Activated CD8-positive, alpha-beta memory T cell treated with anti-CD3 and anti-CD28 coated beads, Interleukin-2, amount 50 U/mL, for 24 hours (primary cell): ENCODE measurements at regions not wholly inside any gene's neighbourhood (a gene's known extent, or its start where the extent isn't known, plus 50 kb on each side); places are given as distances from the start of the nearest gene placed in this dataset.
A peak's percentile ranks its signal among the peaks of the same experiment; 100 is the strongest.
"Not testable (repeated sequence)": the region's sequence is repeated elsewhere in the genome, so short reads cannot be mapped to it uniquely, and the experiment has no call there.

Experiments used
- DNase-seq: peaks from one replicate; pipeline ENCODE4 v3.0.0-alpha.2; 2020; ENCODE audit errors: extremely low read depth

DNA sequence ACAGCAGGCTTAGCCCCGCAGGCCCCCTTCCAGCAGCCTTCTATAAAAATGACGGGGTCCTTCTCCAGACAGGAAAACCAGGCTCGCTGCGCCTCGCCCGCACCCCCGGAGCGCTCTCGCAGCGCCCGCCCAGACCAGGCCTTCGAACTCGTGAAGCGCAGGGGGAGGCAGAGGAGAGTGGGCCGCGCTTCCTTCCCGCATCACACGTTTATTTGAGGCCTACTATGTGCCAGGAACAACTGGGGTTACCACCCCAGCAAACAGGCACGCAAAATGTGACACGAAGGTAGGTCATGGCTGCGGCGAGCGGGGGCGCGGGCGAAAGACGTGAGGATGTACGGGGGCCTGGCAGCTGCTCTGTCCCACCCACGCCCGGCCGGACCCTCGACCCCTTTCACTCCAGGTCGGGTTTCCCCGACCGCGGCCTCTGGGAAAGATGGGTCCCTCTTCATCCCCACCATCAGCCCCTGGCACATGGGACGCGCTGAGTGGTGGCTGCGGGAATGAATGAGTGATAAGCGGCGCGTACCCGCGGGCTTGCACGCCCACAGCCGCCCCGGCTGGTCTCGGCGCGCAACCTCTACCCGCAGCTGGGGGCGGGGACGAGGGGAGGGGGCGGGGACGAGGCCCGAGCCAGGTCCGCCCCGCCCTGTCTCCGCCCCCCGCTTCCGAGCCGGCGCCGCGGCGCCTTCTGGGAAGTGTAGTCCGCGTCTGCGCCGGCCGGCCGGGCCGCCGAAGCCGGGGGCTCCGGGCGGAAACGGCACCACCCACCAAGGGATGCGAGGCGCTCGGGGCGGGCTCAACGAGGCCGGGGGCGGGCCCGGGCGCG, 59.1 kb downstream of the ZNF467 start:
- peak; percentile 75 for DNase-seq

DNA sequence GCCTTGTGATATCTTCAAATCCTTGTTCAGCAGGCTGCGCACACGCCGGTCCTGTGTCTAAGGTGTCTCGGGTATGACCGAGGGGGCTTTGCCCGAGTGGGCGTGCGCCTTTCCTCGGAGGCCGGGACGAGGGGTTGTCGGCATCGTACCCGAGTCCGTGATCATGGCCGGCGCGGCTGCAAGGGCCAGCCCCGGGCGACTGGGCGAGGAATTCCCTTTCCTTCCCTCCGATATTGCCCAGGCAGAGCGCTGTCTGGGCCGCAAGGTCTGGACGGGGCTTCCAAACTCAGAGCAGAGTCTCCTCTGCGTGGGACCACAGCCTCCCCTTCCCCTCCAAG, 59.7 kb downstream of the ZNF467 start:
- DNase-seq, result no peak

DNA sequence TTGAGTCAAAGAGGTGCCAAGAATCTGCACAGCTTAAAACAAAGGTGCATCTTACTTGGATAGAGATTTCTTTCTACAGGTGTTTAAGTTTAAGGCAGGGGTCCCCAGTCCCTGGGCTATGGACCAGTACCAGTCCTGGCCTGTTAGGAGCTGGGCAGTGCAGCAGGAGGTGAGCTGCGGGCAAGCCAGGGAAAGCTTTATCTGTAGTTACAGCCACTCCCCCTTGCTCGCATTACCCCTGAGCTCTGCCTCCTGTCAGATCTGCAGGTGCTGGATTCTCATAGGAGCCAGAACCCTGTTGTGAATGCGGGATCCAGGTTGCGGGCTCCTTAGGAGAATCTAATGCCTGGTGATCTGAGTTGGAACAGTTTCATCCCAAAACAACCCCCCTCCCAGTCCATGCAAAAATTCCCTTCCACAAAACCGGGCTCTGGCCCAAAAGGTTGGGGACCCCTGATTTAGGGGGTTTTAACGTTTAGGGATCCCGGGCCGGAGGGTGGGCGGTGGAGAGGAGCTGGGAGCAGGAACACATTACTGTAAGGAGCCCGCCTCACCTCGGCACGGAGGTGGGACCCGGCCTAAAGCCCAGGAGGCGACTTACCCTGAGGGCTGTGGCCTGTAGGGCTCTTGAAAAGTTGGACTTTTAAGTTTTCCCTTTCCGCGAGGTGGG, 60.2 kb downstream of the ZNF467 start:
- no peak for DNase-seq

DNA sequence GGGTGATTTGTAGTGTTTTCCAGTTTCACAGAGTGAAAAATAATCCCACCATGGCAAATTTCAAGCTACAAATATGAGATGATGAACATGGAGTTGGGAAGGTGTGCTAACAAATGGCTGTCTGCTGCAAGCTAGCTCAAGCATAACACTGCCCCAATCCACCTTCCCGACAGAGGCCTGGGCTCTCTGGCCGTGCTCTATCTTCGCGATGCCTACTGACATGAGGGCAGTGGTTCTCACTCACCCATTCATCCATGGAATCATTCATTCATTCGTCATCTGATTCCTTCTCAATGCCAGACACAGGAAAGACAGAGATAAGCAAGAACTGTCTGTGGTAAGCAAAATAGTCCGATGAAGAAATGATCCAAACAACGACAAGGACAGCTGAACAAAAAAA, 65.4 kb downstream of the ZNF467 start:
- DNase-seq, result no peak

DNA sequence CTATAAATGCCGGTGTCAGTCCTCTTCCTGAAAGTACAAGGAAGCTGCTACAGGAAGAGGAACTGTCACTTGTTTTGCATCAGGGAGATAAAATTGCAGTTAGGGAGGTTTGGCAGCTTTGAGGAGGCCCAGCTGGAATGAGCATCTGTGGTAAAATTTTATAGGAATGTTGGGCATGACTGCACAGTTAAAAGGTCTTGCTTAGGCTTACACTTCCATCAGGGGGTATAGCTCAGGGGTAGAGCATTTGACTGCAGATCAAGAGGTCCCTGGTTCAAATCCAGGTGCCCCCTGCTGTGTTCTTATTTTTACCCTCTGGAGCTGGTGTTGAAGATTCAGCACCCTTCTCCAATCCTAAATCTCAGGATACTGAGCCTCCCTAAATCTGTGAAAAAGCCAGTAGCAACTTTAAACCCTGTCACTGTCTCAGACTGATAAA, 65.9 kb downstream of the ZNF467 start:
- no peak for DNase-seq

DNA sequence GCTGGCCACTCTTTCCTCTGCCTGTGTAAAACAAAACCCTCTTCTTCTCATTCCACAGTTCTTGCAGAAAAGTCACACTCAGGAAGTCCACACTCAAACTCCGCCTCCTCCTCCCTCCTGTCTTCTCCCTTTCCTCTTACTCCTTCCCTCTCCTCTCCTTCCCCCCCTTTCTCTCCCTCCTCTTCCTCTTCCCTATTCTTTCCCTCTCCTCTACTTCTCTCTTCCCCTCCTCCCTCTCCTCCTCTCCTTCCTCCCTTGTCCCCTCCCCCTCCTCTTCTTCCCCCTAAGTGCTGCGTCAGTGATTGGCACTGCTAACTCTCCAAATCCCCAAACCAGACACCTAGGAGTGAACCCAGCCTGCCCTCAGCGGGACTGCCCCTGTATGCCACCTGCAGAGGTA, 67.0 kb downstream of the ZNF467 start:
- DNase-seq, result no peak

DNA sequence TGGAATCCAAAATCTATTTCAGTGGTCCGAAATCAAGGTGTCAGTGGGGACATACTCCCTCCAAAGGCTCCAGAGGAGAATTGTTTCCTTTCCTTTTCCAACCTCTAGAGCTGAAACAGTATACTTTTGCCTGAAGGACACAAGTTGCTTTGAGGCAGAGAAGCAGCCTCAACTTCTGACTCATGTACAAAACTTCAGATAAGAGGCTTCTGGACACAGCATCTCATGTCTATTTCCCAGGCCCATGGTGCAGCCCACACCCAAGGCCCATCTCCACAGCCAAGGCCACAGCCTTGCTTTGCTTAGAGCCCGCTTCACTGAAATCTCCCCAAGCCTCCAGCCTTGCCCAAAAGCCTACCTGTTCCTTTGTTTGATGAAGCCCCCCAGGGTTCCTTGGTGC, 68.9 kb downstream of the ZNF467 start:
- no peak for DNase-seq

DNA sequence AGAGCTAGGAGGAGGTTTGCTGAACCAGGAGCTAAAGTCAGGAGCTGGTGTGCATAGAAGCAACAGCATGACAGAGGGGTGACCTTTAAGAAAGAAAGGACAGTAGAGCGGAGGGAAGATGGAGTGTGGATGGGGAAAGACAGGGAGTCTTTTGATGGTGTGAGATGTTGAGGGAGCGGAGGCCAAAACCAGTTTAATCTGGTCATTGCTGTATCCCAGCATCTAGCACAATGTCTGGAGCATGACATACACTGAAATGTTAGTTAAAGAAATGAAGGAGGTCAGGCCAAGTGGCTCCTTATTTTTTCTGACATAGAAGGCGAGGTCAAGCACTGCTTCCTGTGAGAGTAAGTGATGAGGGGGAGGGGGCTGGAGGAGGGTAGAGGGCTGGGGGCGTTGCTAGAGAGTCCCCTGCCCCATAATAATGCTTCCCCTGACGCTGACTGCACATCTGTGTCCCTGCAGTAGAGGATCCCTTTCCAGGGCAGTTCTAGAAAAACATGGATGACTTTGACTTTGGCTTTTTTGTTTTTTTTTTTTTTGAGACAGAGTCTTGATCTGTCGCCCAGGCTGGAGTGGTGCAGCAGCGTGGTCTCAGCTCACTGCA, 70.2 kb downstream of the ZNF467 start:
- no peak for DNase-seq

DNA sequence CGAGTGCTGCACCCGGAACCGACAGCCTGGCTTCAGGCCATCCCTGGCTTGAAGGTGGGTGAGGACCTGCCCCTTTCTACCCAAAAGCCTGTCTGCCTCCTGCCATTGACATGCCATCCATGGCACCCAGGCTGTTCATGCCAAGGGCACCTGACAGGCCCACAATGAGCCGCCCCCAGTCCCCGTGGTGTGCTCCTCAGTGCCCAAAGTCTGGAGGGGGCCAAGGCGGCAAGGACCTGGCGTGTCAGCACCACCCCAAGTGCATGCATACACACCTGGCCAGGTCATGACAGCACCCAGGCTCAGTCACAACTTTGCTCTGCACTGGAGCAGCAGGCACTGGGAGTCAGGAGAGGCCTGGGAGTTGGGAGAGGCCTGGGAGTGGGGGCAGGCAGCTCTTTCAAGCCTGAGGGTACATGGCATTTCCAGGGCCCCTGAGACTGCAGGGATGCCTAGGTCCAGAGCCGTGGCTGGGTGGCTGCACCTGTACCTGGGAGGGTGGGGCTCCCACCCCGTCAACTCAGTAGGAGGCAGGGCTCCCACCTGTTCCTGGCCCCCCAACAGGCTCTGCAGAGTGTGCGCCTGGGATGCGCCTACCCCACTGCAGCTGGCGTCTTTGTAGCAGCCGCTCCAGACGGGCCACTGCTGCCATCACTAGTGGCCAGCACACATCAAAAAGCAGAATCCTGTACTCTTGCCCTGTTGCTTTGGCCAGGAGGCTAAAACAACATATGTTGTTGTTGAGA, 71.7 kb downstream of the ZNF467 start:
- DNase-seq, result no peak

DNA sequence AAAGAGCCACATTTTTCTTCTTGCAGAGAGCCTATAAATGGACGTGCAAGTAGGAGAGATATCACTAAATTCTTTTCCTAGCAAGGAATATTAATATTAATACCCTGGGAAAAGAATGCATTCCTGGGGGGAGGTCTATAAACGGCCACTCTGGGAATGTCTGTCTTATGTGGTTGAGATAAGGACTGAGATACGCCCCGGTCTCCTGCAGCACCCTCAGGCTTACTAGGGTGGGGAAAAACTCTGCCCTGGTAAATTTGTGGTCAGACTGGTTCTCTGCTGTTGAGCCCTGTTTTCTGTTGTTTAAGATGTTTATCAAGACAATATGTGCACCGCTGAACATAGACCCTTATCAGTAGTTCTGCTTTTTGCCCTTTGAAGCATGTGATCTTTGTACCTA, 75.6 kb downstream of the ZNF467 start:
- not testable (repeated sequence) for DNase-seq

DNA sequence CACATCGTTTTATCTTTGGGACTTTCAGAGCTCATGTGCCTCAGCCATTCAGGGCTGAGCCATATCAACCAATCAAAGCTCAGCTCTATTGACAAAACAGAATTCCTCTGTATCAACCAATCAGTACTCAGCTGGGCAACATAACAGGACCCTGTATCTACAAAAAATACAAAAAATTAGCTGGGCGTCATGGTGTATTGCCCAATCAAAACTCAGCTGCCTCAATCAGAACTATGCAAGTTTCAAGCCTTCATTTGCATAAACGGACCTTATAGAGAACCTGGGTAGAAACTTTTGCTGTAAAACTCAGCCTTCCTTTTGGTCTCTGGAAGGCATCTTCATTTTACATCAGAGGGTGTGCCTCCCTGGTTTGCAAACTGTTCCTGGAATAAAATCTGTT, 77.1 kb downstream of the ZNF467 start:
- DNase-seq, result no peak

DNA sequence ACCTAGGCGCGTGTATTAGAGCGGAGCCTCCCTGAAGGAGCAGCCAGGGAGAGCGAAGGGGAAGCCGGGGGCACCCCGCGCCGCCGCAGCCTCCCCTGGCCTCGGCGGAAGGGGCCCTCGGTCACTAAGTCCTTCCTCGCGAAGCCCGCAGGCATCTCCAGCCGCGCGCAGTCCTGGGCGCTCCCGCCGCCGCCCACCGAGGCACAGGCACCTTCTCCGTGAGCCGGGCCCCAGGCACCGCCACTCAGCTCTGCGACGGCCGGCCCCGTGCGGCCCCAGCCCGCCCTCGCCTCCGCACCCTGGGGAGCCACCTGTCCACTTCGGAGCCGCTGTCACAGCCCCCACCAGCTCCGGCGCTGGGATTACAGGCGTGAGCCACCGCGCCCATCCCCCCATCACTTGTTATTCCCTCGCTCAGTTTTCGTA, 80.8 kb downstream of the ZNF467 start:
- DNase-seq, result no peak

DNA sequence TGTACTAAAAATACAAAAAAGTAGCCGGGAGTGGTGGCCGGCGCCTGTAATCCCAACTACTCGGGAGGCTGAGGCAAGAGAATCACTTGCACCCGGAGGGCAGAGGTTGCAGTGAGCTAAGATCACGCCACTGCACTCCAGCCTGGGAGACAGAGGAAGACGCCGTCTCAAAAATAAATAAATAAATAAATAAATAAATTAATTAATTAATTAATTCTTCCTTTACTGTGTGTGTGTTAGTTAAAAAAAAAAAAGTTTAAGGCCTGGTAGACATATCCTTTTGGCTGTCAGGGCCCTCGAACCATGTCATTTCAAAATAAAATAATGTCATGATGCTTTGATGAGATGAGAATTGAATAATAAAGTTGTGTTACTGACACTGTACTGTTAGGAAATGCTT, 81.3 kb downstream of the ZNF467 start:
- no peak for DNase-seq

DNA sequence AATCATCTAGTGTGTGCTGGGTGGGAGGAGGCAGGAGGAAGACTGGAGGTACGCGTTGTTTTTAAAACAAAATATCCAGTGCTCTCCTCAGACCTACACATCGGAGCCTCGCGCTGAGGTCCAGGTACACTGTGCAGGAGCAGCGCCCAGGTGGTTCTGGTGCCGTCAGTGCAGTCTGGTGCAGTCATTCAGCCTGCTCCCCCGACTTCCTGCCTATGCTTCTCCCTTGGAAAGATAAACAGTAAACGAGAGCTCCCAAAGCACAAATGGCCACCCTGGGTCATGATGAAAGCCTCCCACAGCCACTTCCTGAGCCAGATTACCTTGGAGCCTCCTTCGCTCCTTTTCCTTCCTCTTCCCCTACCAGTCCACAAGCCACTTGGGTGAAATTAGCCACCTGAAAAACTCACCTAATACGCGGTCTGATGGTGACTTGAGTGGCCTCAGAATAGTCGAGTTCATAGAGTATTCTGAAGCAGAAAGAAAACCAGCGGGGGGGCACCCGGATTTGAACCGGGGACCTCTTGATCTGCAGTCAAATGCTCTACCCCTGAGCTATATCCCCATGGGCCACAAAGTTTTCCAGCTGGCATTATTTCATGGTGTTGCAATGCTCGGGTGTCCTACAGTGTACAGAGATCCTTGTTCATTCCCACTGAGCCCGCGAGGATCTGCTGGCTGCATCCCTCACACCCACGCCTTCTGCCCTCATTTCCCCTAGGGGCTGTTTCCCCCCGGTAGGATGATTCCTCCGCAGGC, 82.5 kb downstream of the ZNF467 start:
- no peak for DNase-seq

DNA sequence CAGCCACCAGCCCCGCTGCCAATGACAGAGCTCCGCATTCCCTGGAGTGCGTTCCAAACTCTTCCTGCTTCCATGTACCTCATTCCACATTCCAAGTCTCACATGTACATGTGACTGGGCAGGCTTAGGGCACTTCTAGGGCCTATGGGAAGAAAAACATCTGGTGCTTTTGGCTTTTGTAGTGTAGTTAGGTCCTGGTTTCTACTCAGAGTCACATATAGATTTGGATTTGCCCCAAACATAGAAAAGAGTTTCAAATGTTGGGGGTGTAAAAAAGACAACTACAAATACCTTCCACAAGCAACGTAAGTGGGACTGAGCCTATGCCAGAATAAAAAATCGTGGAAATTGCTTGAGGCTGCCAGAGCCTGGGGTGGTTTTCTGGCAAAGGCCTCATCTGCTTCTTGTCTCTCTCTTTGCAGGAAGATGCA, 84.1 kb downstream of the ZNF467 start:
- DNase-seq, result no peak

DNA sequence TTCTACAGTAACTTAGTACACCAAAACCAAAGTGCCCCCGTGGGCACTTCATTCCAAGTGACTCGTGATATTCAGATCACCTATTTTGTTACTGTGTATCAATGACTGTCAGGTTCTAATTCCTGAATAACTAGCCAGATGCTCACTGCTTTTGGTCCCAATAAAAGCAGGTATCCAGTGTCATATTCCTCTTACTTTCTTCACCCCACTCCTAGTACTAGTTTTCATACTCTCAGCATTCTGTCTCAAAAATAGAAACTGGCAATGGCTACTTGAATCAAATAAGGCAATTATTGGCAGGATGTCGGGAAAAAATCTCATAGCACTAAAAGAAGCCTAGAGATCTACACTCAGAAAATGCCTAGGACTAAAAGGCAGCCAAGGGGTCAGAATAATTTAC, 84.6 kb downstream of the ZNF467 start:
- DNase-seq, result no peak

DNA sequence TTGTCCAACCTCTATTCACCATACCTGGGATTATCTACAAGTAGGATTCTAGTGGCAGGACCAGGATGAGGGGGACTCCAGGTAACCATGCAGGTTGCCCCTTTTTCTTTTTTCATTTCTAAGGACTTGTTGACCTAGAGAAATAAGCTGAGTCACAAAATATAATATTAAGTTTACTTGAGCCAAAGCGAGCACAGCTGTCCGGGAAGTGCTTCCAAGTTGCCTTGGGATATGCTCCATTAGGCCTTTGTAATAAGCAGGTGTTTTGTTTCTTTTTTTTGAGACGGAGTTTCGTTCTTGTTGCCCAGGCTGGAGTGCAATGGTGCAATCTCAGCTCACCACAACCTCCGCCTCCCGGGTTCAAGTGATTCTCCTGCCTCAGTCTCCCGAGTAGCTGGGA, 85.6 kb downstream of the ZNF467 start:
- not testable (repeated sequence) for DNase-seq

DNA sequence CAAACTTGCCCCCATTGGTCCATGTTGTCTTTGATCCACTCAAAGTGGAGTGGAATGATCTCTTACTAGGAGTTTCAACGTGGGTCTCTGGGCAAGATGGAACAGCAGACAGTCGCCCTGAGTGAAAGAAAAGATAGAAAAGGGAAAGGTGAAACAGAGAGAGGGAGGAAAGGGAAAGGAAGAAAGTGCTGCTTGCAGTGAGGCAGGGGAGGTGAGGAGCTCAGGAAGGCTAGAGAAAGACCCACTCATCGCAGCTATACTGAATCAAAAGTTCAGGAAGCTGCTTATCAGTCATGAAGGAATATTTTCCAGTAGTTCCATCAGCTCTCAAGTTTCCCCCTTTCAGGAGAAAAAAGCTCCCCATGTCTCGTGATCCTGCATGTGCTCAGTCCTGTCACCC, 86.9 kb downstream of the ZNF467 start:
- DNase-seq, result no peak

DNA sequence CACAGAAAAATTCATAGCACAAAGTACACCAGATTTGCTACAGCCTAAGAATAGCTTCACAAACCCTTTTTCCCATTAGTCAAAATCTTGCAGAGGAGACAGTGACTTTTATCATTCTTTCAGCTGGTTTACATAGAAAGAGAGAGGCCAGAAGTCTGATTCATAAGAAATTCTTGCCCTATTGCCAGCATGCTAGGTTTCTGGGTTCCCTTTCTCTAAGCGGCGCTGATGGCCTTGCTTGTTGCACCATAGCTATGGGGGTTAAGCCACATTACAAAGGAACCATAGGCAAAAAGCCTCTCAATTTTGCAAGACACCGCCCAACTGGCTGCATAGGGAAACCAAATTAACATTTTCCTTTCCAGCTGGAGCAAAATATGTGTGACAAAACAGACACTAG, 87.4 kb downstream of the ZNF467 start:
- DNase-seq, result no peak

DNA sequence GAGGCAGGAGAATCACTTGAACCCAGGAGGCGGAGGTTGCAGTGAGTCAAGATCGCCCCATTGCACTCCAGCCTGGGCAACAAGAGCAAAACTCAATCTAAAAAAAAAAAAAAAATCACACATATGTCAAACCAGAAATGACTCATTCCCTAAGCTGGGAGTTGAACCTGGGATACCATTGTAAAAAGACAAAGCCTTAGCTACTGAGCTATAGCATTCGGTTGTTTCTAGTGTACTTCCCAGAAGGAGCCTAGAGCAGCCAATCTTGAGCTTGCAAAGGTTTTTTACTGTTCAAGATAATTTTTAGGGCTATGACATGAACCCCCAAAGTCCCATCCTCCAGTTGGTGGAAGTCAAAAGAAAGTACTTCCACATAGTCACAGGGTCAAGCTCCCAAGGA, 87.9 kb downstream of the ZNF467 start:
- DNase-seq, result no peak

DNA sequence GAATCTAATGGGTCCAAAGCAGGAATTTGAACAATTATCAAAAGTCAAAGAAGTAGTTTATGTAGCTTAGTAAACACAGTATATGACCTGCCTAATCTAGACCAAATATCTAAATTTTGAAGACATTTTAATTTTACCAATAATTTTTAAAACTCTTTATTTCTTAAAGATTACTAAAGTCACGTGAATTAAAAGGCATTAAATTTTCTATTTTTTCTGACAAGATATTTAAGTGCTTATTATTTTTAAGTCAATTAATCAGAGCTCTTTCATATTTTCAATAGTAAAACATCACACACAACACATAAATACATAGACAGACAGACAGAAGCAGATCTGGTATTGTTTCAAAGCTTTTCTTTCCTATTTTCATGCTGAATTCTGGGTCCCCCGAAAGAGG, 89.5 kb downstream of the ZNF467 start:
- DNase-seq, result no peak

DNA sequence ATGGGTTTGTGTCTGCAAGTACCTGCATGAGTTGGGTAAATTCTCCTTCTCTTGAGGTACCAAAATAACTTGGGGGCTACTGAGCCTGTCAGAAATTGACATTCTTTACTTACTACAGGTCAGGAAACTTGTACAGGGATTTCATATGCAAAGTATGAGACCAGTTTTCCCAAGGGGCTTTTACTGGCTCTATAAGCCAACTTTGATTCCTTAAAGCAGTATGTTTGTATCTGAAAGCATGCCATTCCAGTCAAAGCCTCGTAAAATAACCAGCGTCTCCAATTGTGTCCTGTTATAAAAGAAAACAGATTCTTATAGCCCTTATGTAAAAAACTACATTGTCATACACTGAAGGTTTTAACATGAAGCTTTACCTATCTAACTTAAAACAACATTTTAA, 90.2 kb downstream of the ZNF467 start:
- DNase-seq, result no peak
